Lower leg skin (tissue), 3 donors: ENCODE measurements at regions not wholly inside any gene's neighbourhood (a gene's known extent, or its start where the extent isn't known, plus 50 kb on each side); places are given as distances from the start of the nearest gene placed in this dataset.

Experiments used
- POLR2A ChIP-seq, 2 donors: fragments of 450-650 bp; IDR thresholded peaks; one replicate each; pipeline ENCODE4 v1.6.1; 2016 to 2017; ENCODE audit warnings: antibody characterized with exemption in 2 of 2, mild to moderate bottlenecking in 1 of 2, moderate library complexity in 1 of 2
- TF ChIP-seq, protein P1 (sequence below), 3 donors: fragments of 450-650 bp; IDR thresholded peaks; one replicate each; pipeline ENCODE4 v1.5.1; 2016; ENCODE audit warnings: antibody characterized with exemption in 3 of 3, mild to moderate bottlenecking in 3 of 3, moderate library complexity in 2 of 3

DNA sequence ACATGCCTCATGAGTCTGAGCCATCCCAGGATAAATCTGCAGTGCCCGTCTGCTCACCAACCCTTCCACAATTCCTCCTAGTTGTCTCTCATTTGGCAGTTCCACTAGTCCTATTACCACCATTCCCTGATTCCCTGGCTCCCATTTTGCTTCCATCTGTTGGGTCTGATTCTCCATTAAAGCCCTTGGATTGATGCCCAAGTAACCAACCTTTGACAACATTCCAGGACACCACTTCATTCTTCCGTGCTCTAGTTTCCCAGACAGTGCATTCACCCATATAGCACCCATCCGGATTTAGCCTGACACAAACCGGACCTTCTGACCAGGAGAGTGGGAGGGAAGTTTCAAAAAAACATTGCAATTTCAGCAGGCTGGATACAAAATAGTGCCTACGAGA, 189.4 kb upstream of the PALMD start:
- TF ChIP-seq, protein P1, sequence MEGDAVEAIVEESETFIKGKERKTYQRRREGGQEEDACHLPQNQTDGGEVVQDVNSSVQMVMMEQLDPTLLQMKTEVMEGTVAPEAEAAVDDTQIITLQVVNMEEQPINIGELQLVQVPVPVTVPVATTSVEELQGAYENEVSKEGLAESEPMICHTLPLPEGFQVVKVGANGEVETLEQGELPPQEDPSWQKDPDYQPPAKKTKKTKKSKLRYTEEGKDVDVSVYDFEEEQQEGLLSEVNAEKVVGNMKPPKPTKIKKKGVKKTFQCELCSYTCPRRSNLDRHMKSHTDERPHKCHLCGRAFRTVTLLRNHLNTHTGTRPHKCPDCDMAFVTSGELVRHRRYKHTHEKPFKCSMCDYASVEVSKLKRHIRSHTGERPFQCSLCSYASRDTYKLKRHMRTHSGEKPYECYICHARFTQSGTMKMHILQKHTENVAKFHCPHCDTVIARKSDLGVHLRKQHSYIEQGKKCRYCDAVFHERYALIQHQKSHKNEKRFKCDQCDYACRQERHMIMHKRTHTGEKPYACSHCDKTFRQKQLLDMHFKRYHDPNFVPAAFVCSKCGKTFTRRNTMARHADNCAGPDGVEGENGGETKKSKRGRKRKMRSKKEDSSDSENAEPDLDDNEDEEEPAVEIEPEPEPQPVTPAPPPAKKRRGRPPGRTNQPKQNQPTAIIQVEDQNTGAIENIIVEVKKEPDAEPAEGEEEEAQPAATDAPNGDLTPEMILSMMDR (IDR thresholded peaks at IDR 0.05) = no peak
- no peak for TF ChIP-seq POLR2A (IDR thresholded peaks at IDR 0.05)
